Peyer's patch (tissue), 4 donors: ENCODE measurements at regions not wholly inside any gene's neighbourhood (a gene's known extent, or its start where the extent isn't known, plus 50 kb on each side); places are given as distances from the start of the nearest gene placed in this dataset.

Experiments
- POLR2A ChIP-seq, 2 donors: fragments of 450-650 bp; IDR thresholded peaks; one replicate each; pipeline ENCODE4 v1.5.1; 2017; ENCODE audit warnings: antibody characterized with exemption in 2 of 2, mild to moderate bottlenecking in 2 of 2, moderate library complexity in 2 of 2
- TF ChIP-seq, protein P1 (sequence below), 6 experiments: fragments of 450-650 bp in 4 of 6; fragments of 200-600 bp in 2 of 6; sonication (generic) in 1 of 6; IDR thresholded peaks; one replicate each; pipeline ENCODE4 v1.5.1; 2017 to 2019; ENCODE audit warnings: antibody characterized with exemption in 6 of 6, mild to moderate bottlenecking in 3 of 6, moderate library complexity in 1 of 6

GRCh38 chr13:78121459-78122348 lies 203.1 kb upstream of the EDNRB start:
- TF ChIP-seq, protein P1, sequence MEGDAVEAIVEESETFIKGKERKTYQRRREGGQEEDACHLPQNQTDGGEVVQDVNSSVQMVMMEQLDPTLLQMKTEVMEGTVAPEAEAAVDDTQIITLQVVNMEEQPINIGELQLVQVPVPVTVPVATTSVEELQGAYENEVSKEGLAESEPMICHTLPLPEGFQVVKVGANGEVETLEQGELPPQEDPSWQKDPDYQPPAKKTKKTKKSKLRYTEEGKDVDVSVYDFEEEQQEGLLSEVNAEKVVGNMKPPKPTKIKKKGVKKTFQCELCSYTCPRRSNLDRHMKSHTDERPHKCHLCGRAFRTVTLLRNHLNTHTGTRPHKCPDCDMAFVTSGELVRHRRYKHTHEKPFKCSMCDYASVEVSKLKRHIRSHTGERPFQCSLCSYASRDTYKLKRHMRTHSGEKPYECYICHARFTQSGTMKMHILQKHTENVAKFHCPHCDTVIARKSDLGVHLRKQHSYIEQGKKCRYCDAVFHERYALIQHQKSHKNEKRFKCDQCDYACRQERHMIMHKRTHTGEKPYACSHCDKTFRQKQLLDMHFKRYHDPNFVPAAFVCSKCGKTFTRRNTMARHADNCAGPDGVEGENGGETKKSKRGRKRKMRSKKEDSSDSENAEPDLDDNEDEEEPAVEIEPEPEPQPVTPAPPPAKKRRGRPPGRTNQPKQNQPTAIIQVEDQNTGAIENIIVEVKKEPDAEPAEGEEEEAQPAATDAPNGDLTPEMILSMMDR (IDR thresholded peaks at IDR 0.05) = peak; percentile 63 to 78 (median 72)
- no peak for TF ChIP-seq POLR2A (IDR thresholded peaks at IDR 0.05)
